H1 (cell line): ENCODE measurements at regions not wholly inside any gene's neighbourhood (a gene's known extent, or its start where the extent isn't known, plus 50 kb on each side); places are given as distances from the start of the nearest gene placed in this dataset.

ENCODE experiments used
- CTCF ChIA-PET: fragments of 300-600 bp; sonication (Branson Sonifier 250); formaldehyde crosslinking; loops from one replicate; lab custom pipeline; 2021; ENCODE audit not compliant: partially characterized antibody; lab: Charles Lee
- POLR2A ChIA-PET: fragments of 300-600 bp; sonication (Branson Sonifier 250); formaldehyde crosslinking; loops from one replicate; lab custom pipeline; 2021; ENCODE audit warnings: inconsistent platforms; ENCODE audit not compliant: partially characterized antibody; lab: Charles Lee
- DNase-seq, 2 experiments: peaks; one replicate each; pipeline versions ENCODE4 v3.0.0 to v3.0.0-alpha.2; 2010 to 2022; ENCODE audit warnings: low spot score in 2 of 2, low read depth in 1 of 2, mixed read lengths in 1 of 2
- FAIRE-seq: peaks from 2 replicates; lab custom pipeline; 2011; peaks lifted over from hg19 to GRCh38; lab: Jason Lieb, UNC
- H2AFZ ChIP-seq: 2 replicates; pipeline ENCODE4 v1.8.1; 2012; ENCODE audit warnings: low read length, inconsistent platforms
- H2AK5ac ChIP-seq: 2 replicates; pipeline ENCODE4 v1.6.1; 2013; ENCODE audit warnings: low read depth, low read length
- H2BK120ac ChIP-seq: replicated peaks from 2 replicates; pipeline ENCODE3; 2013; ENCODE audit warnings: low read depth, low read length, inconsistent platforms
- H2BK12ac ChIP-seq: 2 replicates; pipeline ENCODE4 v1.6.1; 2013; ENCODE audit warnings: low read depth, low read length
- H2BK15ac ChIP-seq: 2 replicates; pipeline ENCODE4 v1.6.1; 2013; ENCODE audit warnings: low read length
- H2BK20ac ChIP-seq: 2 replicates; pipeline ENCODE4 v1.6.1; 2013; ENCODE audit warnings: low read length
- H2BK5ac ChIP-seq: 2 replicates; pipeline ENCODE4 v1.6.1; 2013; ENCODE audit warnings: low read depth, low read length
- H3K14ac ChIP-seq: 2 replicates; pipeline ENCODE4 v1.6.1; 2013; ENCODE audit warnings: inconsistent platforms; ENCODE audit not compliant: insufficient read length
- H3K18ac ChIP-seq: 2 replicates; pipeline ENCODE4 v1.6.1; 2013; ENCODE audit warnings: low read length; ENCODE audit errors: extremely low read depth
- H3K23ac ChIP-seq: 2 replicates; pipeline ENCODE4 v1.6.1; 2013; ENCODE audit warnings: inconsistent platforms; ENCODE audit not compliant: insufficient read length
- H3K23me2 ChIP-seq: 2 replicates; pipeline ENCODE4 v1.6.1; 2013; ENCODE audit warnings: low read depth, low read length
- H3K27ac ChIP-seq: 2 replicates; pipeline ENCODE4 v1.6.1; 2011; ENCODE audit warnings: low read depth, low read length, inconsistent platforms
- H3K27me3 ChIP-seq, 4 experiments: replicated peaks in 1 of 4; 1 replicate in 1 of 4; 2 replicates in 3 of 4; pipeline versions ENCODE4 v1.6.1 to v1.8.1; 2011 to 2013; ENCODE audit warnings: low read length in 3 of 4, mild to moderate bottlenecking in 3 of 4, inconsistent platforms in 2 of 4, mixed read lengths in 2 of 4, moderate library complexity in 1 of 4; ENCODE audit not compliant: control insufficient read depth in 3 of 4, insufficient read depth in 3 of 4; ENCODE audit errors: extremely low read depth in 1 of 4
- H3K36me3 ChIP-seq, 4 experiments: 2 replicates each; pipeline versions ENCODE4 v1.6.1 to v1.8.1; 2011 to 2013; ENCODE audit warnings: mild to moderate bottlenecking in 4 of 4, low read length in 3 of 4, moderate library complexity in 2 of 4, control low read depth in 1 of 4, inconsistent platforms in 1 of 4; ENCODE audit not compliant: insufficient read depth in 4 of 4, control insufficient read depth in 2 of 4
- H3K4ac ChIP-seq: replicated peaks from 2 replicates; pipeline ENCODE3; 2013; ENCODE audit warnings: low read length, low read depth, mixed read lengths, inconsistent platforms; ENCODE audit not compliant: insufficient read length
- H3K4me1 ChIP-seq, 4 experiments: replicated peaks in 1 of 4; 1 replicate in 1 of 4; 2 replicates in 3 of 4; pipeline versions ENCODE4 v1.6.1 to v1.8.1; 2011 to 2013; ENCODE audit warnings: low read length in 3 of 4, inconsistent platforms in 2 of 4, mixed read lengths in 1 of 4; ENCODE audit not compliant: insufficient read depth in 4 of 4, control insufficient read depth in 3 of 4
- H3K4me2 ChIP-seq, 2 experiments: 2 replicates each; pipeline versions ENCODE4 v1.6.1 to v1.8.1; 2011 to 2013; ENCODE audit warnings: low read depth in 2 of 2, low read length in 2 of 2, control low read depth in 1 of 2, inconsistent platforms in 1 of 2, mild to moderate bottlenecking in 1 of 2; ENCODE audit not compliant: insufficient read depth in 1 of 2
- H3K4me3 ChIP-seq, 4 experiments: fragments of 200-600, 300-600 bp in 1 of 4; sonication (generic), shearing (Covaris generic), sonication (Bioruptor Twin) in 1 of 4; 2 replicates each; pipeline versions ENCODE4 v1.5.1 to v1.8.1; 2011 to 2016; ENCODE audit warnings: low read length in 4 of 4, low read depth in 3 of 4, control low read depth in 2 of 4, inconsistent platforms in 2 of 4, mild to moderate bottlenecking in 2 of 4, mixed read lengths in 1 of 4, moderate library complexity in 1 of 4; ENCODE audit not compliant: insufficient read depth in 2 of 4; ENCODE audit errors: extremely low read depth in 1 of 4
- H3K56ac ChIP-seq: replicated peaks from 2 replicates; pipeline ENCODE3; 2013; ENCODE audit warnings: low read depth, mild to moderate bottlenecking, mixed read lengths, low read length, inconsistent platforms; ENCODE audit not compliant: insufficient read length
- H3K79me1 ChIP-seq: 2 replicates; pipeline ENCODE4 v1.6.1; 2013; ENCODE audit warnings: low read depth, low read length, control low read depth
- H3K79me2 ChIP-seq, 2 experiments: 2 replicates each; pipeline versions ENCODE4 v1.6.1 to v1.8.1; 2012 to 2013; ENCODE audit warnings: low read length in 2 of 2, mild to moderate bottlenecking in 2 of 2, inconsistent platforms in 1 of 2; ENCODE audit not compliant: insufficient read depth in 2 of 2, control insufficient read depth in 1 of 2
- H3K9ac ChIP-seq, 4 experiments: replicated peaks in 1 of 4; 1 replicate in 1 of 4; 2 replicates in 3 of 4; pipeline versions ENCODE4 v1.6.1 to v1.8.1; 2011 to 2013; ENCODE audit warnings: low read depth in 3 of 4, low read length in 3 of 4, control low read depth in 2 of 4, mild to moderate bottlenecking in 2 of 4, moderate library complexity in 2 of 4, inconsistent platforms in 1 of 4; ENCODE audit errors: extremely low read depth in 1 of 4
- H3K9me3 ChIP-seq, 2 experiments: 2 replicates each; pipeline versions ENCODE4 v1.6.1 to v1.8.1; 2012 to 2013; ENCODE audit warnings: mild to moderate bottlenecking in 2 of 2, moderate library complexity in 2 of 2, control low read depth in 1 of 2, inconsistent platforms in 1 of 2, low read depth in 1 of 2, low read length in 1 of 2, mixed read lengths in 1 of 2; ENCODE audit not compliant: insufficient read depth in 2 of 2
- H4K20me1 ChIP-seq, 2 experiments: replicated peaks in 1 of 2; 2 replicates each; pipeline versions ENCODE3 to v1.8.1; 2011 to 2013; ENCODE audit warnings: inconsistent platforms in 2 of 2, low read length in 2 of 2, mild to moderate bottlenecking in 1 of 2; ENCODE audit not compliant: insufficient read depth in 2 of 2, control insufficient read depth in 1 of 2
- H4K5ac ChIP-seq: 2 replicates; pipeline ENCODE4 v1.6.1; 2013; ENCODE audit warnings: low read length, low read depth, mixed read lengths, inconsistent platforms; ENCODE audit not compliant: insufficient read length
- H4K8ac ChIP-seq: 2 replicates; pipeline ENCODE4 v1.8.0; 2013; ENCODE audit warnings: mild to moderate bottlenecking, moderate library complexity, low read length, inconsistent platforms; ENCODE audit not compliant: insufficient read depth; ENCODE audit errors: extremely low read depth
- H4K91ac ChIP-seq: replicated peaks from 2 replicates; pipeline ENCODE3; 2013; ENCODE audit warnings: low read length, mixed read lengths, inconsistent platforms; ENCODE audit not compliant: insufficient read length
- WGBS, 2 experiments: shearing (Covaris generic) in 1 of 2; methylation state at CpG; one replicate each; pipeline versions ENCODE4 v1.1.6 to v1.1.7; 2013 to 2015; ENCODE audit warnings: low lambda C conversion rate in 2 of 2, mixed read lengths in 2 of 2, inconsistent platforms in 1 of 2, low coverage in 1 of 2, missing lambda C conversion rate in 1 of 2; ENCODE audit not compliant: insufficient replicate concordance in 2 of 2, insufficient coverage in 1 of 2, insufficient read length in 1 of 2; ENCODE audit errors: extremely low coverage in 1 of 2, missing lambda C conversion rate in 1 of 2; 5-methylcytosine and 5-hydroxymethylcytosine counted together
- TF ChIP-seq, protein P1 (sequence below): fragments of 300-600 bp; sonication (generic); IDR thresholded peaks from 2 replicates; pipeline ENCODE4 v1.7.1; 2012; ENCODE audit warnings: low read length, moderate library complexity, mild to moderate bottlenecking, inconsistent platforms; ENCODE audit not compliant: insufficient replicate concordance

DNA sequence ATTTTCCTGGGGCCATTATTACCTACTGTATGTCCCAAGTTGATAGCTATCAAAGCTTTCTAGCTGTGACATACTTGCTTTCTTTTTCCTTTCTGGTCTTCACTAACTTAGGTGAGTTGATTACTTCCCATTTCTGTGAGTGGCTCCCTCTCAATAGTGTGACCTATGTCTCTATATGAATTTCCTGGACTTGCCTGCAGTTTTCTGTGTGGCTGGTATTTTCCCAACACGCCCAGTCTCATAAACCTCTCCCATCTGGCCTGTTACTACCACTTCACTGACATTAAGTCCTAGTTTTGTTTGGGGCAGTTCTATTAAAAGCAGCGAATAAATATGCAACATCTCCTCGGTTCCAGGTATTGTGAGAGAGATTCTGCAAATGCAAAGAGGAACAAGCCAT lies 671.2 kb downstream of the SI start:
- H3K79me2 ChIP-seq = no peaks in the 10 kb centered on the region
- no peak overlapping the region for H2BK20ac ChIP-seq
- no peaks in the 10 kb centered on the region for H4K20me1 ChIP-seq
- ChIA-PET POLR2A (interaction anchor here (0.5 kb wide), 1 partner anchor 583 kb away, joined by 3 read pairs; no protein-coding TSS in a partner anchor), CTCF (no interaction called here)
- H3K9me3 ChIP-seq = no peaks in the 10 kb centered on the region
- H4K91ac ChIP-seq = no peak overlapping the region
- no peak overlapping the region for H3K18ac ChIP-seq
- no peaks in the 10 kb centered on the region for H3K23me2 ChIP-seq
- no peak overlapping the region for H3K4me2 ChIP-seq
- H3K4me1 ChIP-seq = no peaks in the 10 kb centered on the region
- H2BK12ac ChIP-seq = no peak overlapping the region
- H2AFZ ChIP-seq = no peak overlapping the region
- H3K9ac ChIP-seq = no peak overlapping the region
- H3K14ac ChIP-seq = no peak overlapping the region
- no peak overlapping the region for H2BK5ac ChIP-seq
- no peak overlapping the region for H4K5ac ChIP-seq
- H2AK5ac ChIP-seq = no peak overlapping the region
- 85% methylated on average over 3 of the region's 3 CpGs; no CpG with 5 or more reads in 1 of the 2 experiments for WGBS, 2 experiments
- H3K4ac ChIP-seq = no peak overlapping the region
- FAIRE-seq (no peak), DNase-seq (no peak)
- no peaks in the 10 kb centered on the region for H3K36me3 ChIP-seq
- no peak overlapping the region for H2BK120ac ChIP-seq
- no peak overlapping the region for H3K4me3 ChIP-seq
- H3K23ac ChIP-seq = no peak overlapping the region
- H2BK15ac ChIP-seq = no peak overlapping the region
- H4K8ac ChIP-seq = no peak overlapping the region
- no peaks in the 10 kb centered on the region for H3K79me1 ChIP-seq
- no peak overlapping the region for H3K56ac ChIP-seq
- H3K27me3 ChIP-seq = no peaks in the 10 kb centered on the region
- H3K27ac ChIP-seq = no peak overlapping the region
- TF ChIP-seq, protein P1, sequence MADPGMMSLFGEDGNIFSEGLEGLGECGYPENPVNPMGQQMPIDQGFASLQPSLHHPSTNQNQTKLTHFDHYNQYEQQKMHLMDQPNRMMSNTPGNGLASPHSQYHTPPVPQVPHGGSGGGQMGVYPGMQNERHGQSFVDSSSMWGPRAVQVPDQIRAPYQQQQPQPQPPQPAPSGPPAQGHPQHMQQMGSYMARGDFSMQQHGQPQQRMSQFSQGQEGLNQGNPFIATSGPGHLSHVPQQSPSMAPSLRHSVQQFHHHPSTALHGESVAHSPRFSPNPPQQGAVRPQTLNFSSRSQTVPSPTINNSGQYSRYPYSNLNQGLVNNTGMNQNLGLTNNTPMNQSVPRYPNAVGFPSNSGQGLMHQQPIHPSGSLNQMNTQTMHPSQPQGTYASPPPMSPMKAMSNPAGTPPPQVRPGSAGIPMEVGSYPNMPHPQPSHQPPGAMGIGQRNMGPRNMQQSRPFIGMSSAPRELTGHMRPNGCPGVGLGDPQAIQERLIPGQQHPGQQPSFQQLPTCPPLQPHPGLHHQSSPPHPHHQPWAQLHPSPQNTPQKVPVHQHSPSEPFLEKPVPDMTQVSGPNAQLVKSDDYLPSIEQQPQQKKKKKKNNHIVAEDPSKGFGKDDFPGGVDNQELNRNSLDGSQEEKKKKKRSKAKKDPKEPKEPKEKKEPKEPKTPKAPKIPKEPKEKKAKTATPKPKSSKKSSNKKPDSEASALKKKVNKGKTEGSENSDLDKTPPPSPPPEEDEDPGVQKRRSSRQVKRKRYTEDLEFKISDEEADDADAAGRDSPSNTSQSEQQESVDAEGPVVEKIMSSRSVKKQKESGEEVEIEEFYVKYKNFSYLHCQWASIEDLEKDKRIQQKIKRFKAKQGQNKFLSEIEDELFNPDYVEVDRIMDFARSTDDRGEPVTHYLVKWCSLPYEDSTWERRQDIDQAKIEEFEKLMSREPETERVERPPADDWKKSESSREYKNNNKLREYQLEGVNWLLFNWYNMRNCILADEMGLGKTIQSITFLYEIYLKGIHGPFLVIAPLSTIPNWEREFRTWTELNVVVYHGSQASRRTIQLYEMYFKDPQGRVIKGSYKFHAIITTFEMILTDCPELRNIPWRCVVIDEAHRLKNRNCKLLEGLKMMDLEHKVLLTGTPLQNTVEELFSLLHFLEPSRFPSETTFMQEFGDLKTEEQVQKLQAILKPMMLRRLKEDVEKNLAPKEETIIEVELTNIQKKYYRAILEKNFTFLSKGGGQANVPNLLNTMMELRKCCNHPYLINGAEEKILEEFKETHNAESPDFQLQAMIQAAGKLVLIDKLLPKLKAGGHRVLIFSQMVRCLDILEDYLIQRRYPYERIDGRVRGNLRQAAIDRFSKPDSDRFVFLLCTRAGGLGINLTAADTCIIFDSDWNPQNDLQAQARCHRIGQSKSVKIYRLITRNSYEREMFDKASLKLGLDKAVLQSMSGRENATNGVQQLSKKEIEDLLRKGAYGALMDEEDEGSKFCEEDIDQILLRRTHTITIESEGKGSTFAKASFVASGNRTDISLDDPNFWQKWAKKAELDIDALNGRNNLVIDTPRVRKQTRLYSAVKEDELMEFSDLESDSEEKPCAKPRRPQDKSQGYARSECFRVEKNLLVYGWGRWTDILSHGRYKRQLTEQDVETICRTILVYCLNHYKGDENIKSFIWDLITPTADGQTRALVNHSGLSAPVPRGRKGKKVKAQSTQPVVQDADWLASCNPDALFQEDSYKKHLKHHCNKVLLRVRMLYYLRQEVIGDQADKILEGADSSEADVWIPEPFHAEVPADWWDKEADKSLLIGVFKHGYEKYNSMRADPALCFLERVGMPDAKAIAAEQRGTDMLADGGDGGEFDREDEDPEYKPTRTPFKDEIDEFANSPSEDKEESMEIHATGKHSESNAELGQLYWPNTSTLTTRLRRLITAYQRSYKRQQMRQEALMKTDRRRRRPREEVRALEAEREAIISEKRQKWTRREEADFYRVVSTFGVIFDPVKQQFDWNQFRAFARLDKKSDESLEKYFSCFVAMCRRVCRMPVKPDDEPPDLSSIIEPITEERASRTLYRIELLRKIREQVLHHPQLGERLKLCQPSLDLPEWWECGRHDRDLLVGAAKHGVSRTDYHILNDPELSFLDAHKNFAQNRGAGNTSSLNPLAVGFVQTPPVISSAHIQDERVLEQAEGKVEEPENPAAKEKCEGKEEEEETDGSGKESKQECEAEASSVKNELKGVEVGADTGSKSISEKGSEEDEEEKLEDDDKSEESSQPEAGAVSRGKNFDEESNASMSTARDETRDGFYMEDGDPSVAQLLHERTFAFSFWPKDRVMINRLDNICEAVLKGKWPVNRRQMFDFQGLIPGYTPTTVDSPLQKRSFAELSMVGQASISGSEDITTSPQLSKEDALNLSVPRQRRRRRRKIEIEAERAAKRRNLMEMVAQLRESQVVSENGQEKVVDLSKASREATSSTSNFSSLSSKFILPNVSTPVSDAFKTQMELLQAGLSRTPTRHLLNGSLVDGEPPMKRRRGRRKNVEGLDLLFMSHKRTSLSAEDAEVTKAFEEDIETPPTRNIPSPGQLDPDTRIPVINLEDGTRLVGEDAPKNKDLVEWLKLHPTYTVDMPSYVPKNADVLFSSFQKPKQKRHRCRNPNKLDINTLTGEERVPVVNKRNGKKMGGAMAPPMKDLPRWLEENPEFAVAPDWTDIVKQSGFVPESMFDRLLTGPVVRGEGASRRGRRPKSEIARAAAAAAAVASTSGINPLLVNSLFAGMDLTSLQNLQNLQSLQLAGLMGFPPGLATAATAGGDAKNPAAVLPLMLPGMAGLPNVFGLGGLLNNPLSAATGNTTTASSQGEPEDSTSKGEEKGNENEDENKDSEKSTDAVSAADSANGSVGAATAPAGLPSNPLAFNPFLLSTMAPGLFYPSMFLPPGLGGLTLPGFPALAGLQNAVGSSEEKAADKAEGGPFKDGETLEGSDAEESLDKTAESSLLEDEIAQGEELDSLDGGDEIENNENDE = no peak
